ENCODE measurements at regions not wholly inside any gene's neighbourhood (a gene's known extent, or its start where the extent isn't known, plus 50 kb on each side); places are given as distances from the start of the nearest gene placed in this dataset.
"Not testable (repeated sequence)": the region's sequence is repeated elsewhere in the genome, so short reads cannot be mapped to it uniquely, and the experiment has no call there.

- TF ChIP-seq POLR2A, CTCF (IDR thresholded peaks at IDR 0.05): not testable (repeated sequence)
Measured at GRCh38 chrX:122299822-122300221, 884.3 kb upstream of the GRIA3 start.
